SK-N-MC (cell line): ENCODE measurements at regions not wholly inside any gene's neighbourhood (a gene's known extent, or its start where the extent isn't known, plus 50 kb on each side); places are given as distances from the start of the nearest gene placed in this dataset.

Experiments used
- EZH2 ChIP-seq: fragments of 200-600 bp; sonication (generic); IDR thresholded peaks from one replicate; pipeline ENCODE4 v1.6.1; 2017; ENCODE audit warnings: antibody characterized with exemption
- FOXP2 ChIP-seq: optimal IDR thresholded peaks from 2 replicates; pipeline ENCODE3; 2011; ENCODE audit warnings: mild to moderate bottlenecking, moderate library complexity; ENCODE audit not compliant: insufficient read depth; ENCODE audit errors: extremely low read length, control extremely low read depth
- POLR2AphosphoS5 ChIP-seq: IDR thresholded peaks from 2 replicates; pipeline ENCODE4 v1.6.1; 2012; ENCODE audit warnings: mild to moderate bottlenecking, low read depth, low read length, borderline replicate concordance

DNA sequence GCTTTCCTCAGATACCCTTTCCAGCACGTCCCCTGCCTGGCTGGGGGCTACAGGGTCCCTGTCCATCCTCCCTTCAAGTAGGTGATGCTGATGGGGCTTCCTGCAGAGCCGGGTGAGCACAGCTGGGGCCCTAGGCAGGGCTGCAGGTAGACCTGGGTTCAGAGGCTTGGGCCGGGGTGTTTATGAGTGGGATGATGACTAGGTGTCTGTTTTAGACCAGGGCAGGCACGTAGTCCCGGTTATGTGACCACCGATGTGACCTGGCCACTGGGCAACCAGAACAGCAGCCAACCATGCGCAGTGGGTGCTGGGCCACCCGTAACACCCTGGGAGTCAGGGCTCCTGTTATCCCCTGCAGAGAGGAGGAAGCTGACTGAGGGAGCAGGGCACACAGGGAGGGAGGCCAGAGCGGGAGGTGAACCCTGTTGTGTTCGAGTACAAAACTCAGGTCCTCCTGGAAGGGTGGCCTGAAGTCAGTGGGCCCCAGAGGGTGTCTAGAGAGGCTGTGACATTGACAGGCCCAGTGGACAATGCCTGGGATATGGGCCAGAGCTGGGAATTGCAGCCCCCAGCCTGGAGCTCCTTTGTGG, 101.6 kb downstream of the PLXNA1 start:
- TF ChIP-seq POLR2AphosphoS5 (no peak), FOXP2 (no peak), EZH2 (no peak)
